HepG2 (cell line): ENCODE measurements at regions not wholly inside any gene's neighbourhood (a gene's known extent, or its start where the extent isn't known, plus 50 kb on each side); places are given as distances from the start of the nearest gene placed in this dataset.

Experiments
- ATAC-seq: fragments of 200-7000 bp; cut with Tn5 transposase; 3 replicates; pipeline ENCODE4 v1.9.1; 2020; ENCODE audit warnings: mild to moderate bottlenecking, moderate library complexity
- BruUV-seq: library from RNA; stranded (reverse); fragments of 400-500 nt; replicated peaks from 2 replicates; lab custom pipeline; 2021; lab: Mats Ljungman, UMichigan
- CTCF ChIA-PET: fragments of 300-600 bp; formaldehyde crosslinking; extraction: SDS; loops from one replicate; lab custom pipeline; 2021; ENCODE audit warnings: low total read pairs, inconsistent platforms, low intra/inter-chr PET ratio; lab: Yijun Ruan, JAX
- POLR2A ChIA-PET: fragments of 350-600 bp; sonication (Branson Sonifier 250); formaldehyde crosslinking; loops from one replicate; lab custom pipeline; 2020; ENCODE audit warnings: antibody characterized with exemption, inconsistent platforms; lab: Yijun Ruan, JAX
- DNase-seq: peaks from one replicate; pipeline ENCODE4 v3.0.0-alpha.2; 2015; ENCODE audit warnings: low spot score
- FAIRE-seq: peaks from 3 replicates; lab custom pipeline; 2011; peaks lifted over from hg19 to GRCh38; lab: Jason Lieb, UNC
- H2AFZ ChIP-seq: one replicate; pipeline ENCODE4 v1.6.1; 2011; ENCODE audit warnings: low read length, inconsistent platforms
- H3K27ac ChIP-seq: fragments of 300-600 bp; 3 replicates; pipeline ENCODE4 v1.8.0; 2011; ENCODE audit warnings: mixed run types, mild to moderate bottlenecking, mixed read lengths, low read length, inconsistent platforms; ENCODE audit not compliant: insufficient read depth; ENCODE audit errors: extremely low read length
- H3K27me3 ChIP-seq, 2 experiments: fragments of 200-600 bp in 1 of 2; 2 replicates in 1 of 2; 3 replicates in 1 of 2; pipeline versions ENCODE4 v1.6.0 to v1.8.0; 2011; ENCODE audit warnings: low read length in 2 of 2, mild to moderate bottlenecking in 2 of 2, moderate library complexity in 2 of 2, inconsistent platforms in 1 of 2; ENCODE audit not compliant: insufficient read depth in 2 of 2, control insufficient read depth in 1 of 2
- H3K36me3 ChIP-seq, 2 experiments: fragments of 200-600 bp in 1 of 2; replicated peaks in 1 of 2; 2 replicates in 1 of 2; 3 replicates in 1 of 2; pipeline versions ENCODE4 v1.5.1 to v1.8.0; 2011; ENCODE audit warnings: low read length in 2 of 2, inconsistent platforms in 1 of 2; ENCODE audit not compliant: insufficient read depth in 2 of 2, control insufficient read depth in 1 of 2
- H3K4me1 ChIP-seq: 2 replicates; pipeline ENCODE4 v1.5.1; 2012; ENCODE audit warnings: low read length, inconsistent platforms; ENCODE audit not compliant: insufficient read depth
- H3K4me2 ChIP-seq: 2 replicates; pipeline ENCODE4 v1.6.0; 2011; ENCODE audit warnings: low read depth, low read length, inconsistent platforms
- H3K4me3 ChIP-seq, 3 experiments: fragments of 200-600 bp in 1 of 3; sonication (generic), shearing (Covaris generic) in 1 of 3; replicated peaks in 1 of 3; 2 replicates each; pipeline ENCODE4 v1.5.1; 2011 to 2016; ENCODE audit warnings: low read length in 3 of 3, inconsistent platforms in 2 of 3, low read depth in 2 of 3, mild to moderate bottlenecking in 2 of 3, control low read depth in 1 of 3, mixed read lengths in 1 of 3; ENCODE audit not compliant: insufficient read depth in 1 of 3
- H3K79me2 ChIP-seq: one replicate; pipeline ENCODE4 v1.6.1; 2011; ENCODE audit warnings: low read length, inconsistent platforms; ENCODE audit not compliant: insufficient read depth
- H3K9ac ChIP-seq: 2 replicates; pipeline ENCODE4 v1.6.0; 2011; ENCODE audit warnings: mild to moderate bottlenecking, low read depth, low read length, inconsistent platforms; ENCODE audit not compliant: insufficient read depth
- H3K9me3 ChIP-seq: 2 replicates; pipeline ENCODE4 v1.5.1; 2012; ENCODE audit warnings: mild to moderate bottlenecking, low read length
- H4K20me1 ChIP-seq: 2 replicates; pipeline ENCODE4 v1.6.0; 2011; ENCODE audit warnings: inconsistent platforms, mild to moderate bottlenecking, low read length, moderate library complexity; ENCODE audit not compliant: insufficient read depth
- ATF7 ChIP-seq, 2 experiments: fragments of 450-650 bp in 1 of 2; sonication (generic) in 1 of 2; formaldehyde crosslinking in 1 of 2; IDR thresholded peaks; 2 replicates each; pipeline versions ENCODE4 v1.4.0 to v1.6.1; 2016 to 2020; ENCODE audit warnings: antibody characterized with exemption in 1 of 2, mild to moderate bottlenecking in 1 of 2, missing genetic modification reagents in 1 of 2
- CEBPB ChIP-seq: IDR thresholded peaks from 2 replicates; pipeline ENCODE4 v1.6.1; 2011; ENCODE audit warnings: low read depth, low read length, improper control_type of control experiment, borderline replicate concordance
- CREB1 ChIP-seq, 2 experiments: fragments of 450-650 bp in 1 of 2; IDR thresholded peaks; 2 replicates each; pipeline ENCODE4 v1.6.1; 2016 to 2017; ENCODE audit warnings: control low read depth in 1 of 2, mild to moderate bottlenecking in 1 of 2, missing compliant biosample characterization in 1 of 2, missing genetic modification characterization in 1 of 2
- EHMT2 ChIP-seq: fragments of 200-600 bp; sonication (generic); IDR thresholded peaks from 2 replicates; pipeline ENCODE4 v1.7.0; 2017; ENCODE audit warnings: antibody characterized with exemption, low read depth, low read length, borderline replicate concordance
- HNF4G ChIP-seq, 2 experiments: sonication (generic) in 1 of 2; formaldehyde crosslinking in 1 of 2; IDR thresholded peaks; 2 replicates each; pipeline versions ENCODE4 v1.4.0 to v1.6.1; 2011 to 2020; ENCODE audit warnings: borderline replicate concordance in 2 of 2, low read depth in 2 of 2, mild to moderate bottlenecking in 2 of 2, low read length in 1 of 2, missing genetic modification reagents in 1 of 2, moderate library complexity in 1 of 2
- TOE1 ChIP-seq: sonication (generic); formaldehyde crosslinking; IDR thresholded peaks from 2 replicates; pipeline ENCODE4 v1.4.0; 2020; ENCODE audit warnings: mild to moderate bottlenecking, missing genetic modification reagents
- ZNF713 ChIP-seq: sonication (generic); formaldehyde crosslinking; IDR thresholded peaks from 2 replicates; pipeline ENCODE4 v1.4.0; 2020; ENCODE audit warnings: mild to moderate bottlenecking, missing genetic modification reagents
- ZNF761 ChIP-seq: sonication (generic); formaldehyde crosslinking; conservative IDR thresholded peaks from 2 replicates; pipeline ENCODE4 v1.4.0; 2020; ENCODE audit warnings: mild to moderate bottlenecking, missing genetic modification reagents
- ZNF768 ChIP-seq: sonication (generic); formaldehyde crosslinking; IDR thresholded peaks from 2 replicates; pipeline ENCODE4 v1.4.0; 2020; ENCODE audit warnings: missing genetic modification reagents
- WGBS: methylation state at CpG from one replicate; pipeline ENCODE4 v1.1.6; 2017; ENCODE audit warnings: low lambda C conversion rate; 5-methylcytosine and 5-hydroxymethylcytosine counted together
- in situ Hi-C: cut with HindIII; loops from 2 replicates; pipeline ENCODE4 v1.10.0; 2017; ENCODE audit warnings: low pct_unique_long_range_greater_than_20kb; ENCODE audit not compliant: extremely low pct_ligation_motif_present
- intact Hi-C: fragments of 100-400 bp; cut with micrococcal nuclease; formaldehyde crosslinking; loops from one replicate; pipeline ENCODE4 v1.10.0; 2022; ENCODE audit not compliant: unreplicated experiment
- TF ChIP-seq, protein P1 (sequence below): sonication (generic); formaldehyde crosslinking; IDR thresholded peaks from 2 replicates; pipeline ENCODE4 v1.4.0; 2020; ENCODE audit warnings: low read depth, mild to moderate bottlenecking, missing genetic modification reagents
- TF ChIP-seq, protein P2 (sequence below): sonication (generic); formaldehyde crosslinking; IDR thresholded peaks from 2 replicates; pipeline ENCODE4 v1.5.1; 2020; ENCODE audit warnings: missing genetic modification reagents, mild to moderate bottlenecking, borderline replicate concordance
- TF ChIP-seq, protein P3 (sequence below): IDR thresholded peaks from 2 replicates; pipeline ENCODE4 v1.6.1; 2012; ENCODE audit warnings: low read depth, low read length, improper control_type of control experiment

DNA sequence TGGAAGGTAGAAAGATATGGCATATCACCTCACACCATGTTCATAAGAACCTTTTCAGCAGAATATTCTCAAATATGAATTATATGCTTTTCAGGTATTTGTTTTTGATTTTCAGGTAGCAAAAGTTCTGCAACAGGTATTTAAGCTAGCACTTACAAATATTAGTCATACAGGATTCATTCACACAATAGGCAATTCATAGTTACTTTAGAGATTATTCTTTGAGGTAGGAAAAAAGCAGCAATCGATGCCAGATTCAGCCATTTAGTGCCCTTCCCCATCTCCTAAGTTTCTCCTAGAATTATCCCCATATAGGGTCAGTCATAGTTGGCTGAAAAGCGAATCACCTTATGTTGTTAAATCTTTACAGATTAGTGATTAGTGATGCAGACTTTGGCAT is 177.4 kb upstream of the MMADHC start:
- ATAC-seq = no peak
- no peak for FAIRE-seq
- Histone ChIP-seq H3K79me2 (no peaks in the 10 kb centered on the region), H3K4me2 (no peak overlapping the region), H3K4me3 (no peak overlapping the region), H3K27ac (no peak overlapping the region), H4K20me1 (no peaks in the 10 kb centered on the region), H3K9me3 (no peaks in the 10 kb centered on the region), H3K36me3 (no peaks in the 10 kb centered on the region), H3K9ac (no peak overlapping the region), H3K4me1 (no peaks in the 10 kb centered on the region), H2AFZ (no peak overlapping the region), H3K27me3 (no peaks in the 10 kb centered on the region)
- ChIA-PET CTCF (no interaction called here), POLR2A (no interaction called here)
- WGBS = 25% methylated on average over 2 of the region's 2 CpGs
- no peak for DNase-seq
- intact Hi-C loops = no loop called here
- in situ Hi-C loops = no loop called here
- no TSS peak for BruUV-seq
- TF ChIP-seq, protein P1, sequence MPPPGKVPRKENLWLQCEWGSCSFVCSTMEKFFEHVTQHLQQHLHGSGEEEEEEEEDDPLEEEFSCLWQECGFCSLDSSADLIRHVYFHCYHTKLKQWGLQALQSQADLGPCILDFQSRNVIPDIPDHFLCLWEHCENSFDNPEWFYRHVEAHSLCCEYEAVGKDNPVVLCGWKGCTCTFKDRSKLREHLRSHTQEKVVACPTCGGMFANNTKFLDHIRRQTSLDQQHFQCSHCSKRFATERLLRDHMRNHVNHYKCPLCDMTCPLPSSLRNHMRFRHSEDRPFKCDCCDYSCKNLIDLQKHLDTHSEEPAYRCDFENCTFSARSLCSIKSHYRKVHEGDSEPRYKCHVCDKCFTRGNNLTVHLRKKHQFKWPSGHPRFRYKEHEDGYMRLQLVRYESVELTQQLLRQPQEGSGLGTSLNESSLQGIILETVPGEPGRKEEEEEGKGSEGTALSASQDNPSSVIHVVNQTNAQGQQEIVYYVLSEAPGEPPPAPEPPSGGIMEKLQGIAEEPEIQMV (CRISPR knock-in tag) = no peak
- TF ChIP-seq ZNF768 = no peak
- TF ChIP-seq, protein P2, sequence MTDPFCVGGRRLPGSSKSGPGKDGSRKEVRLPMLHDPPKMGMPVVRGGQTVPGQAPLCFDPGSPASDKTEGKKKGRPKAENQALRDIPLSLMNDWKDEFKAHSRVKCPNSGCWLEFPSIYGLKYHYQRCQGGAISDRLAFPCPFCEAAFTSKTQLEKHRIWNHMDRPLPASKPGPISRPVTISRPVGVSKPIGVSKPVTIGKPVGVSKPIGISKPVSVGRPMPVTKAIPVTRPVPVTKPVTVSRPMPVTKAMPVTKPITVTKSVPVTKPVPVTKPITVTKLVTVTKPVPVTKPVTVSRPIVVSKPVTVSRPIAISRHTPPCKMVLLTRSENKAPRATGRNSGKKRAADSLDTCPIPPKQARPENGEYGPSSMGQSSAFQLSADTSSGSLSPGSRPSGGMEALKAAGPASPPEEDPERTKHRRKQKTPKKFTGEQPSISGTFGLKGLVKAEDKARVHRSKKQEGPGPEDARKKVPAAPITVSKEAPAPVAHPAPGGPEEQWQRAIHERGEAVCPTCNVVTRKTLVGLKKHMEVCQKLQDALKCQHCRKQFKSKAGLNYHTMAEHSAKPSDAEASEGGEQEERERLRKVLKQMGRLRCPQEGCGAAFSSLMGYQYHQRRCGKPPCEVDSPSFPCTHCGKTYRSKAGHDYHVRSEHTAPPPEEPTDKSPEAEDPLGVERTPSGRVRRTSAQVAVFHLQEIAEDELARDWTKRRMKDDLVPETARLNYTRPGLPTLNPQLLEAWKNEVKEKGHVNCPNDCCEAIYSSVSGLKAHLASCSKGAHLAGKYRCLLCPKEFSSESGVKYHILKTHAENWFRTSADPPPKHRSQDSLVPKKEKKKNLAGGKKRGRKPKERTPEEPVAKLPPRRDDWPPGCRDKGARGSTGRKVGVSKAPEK (CRISPR knock-in tag) = no peak
- TF ChIP-seq ZNF713 (CRISPR knock-in tag) = no peak
- TF ChIP-seq, all 625 proteins: peak for 0

DNA sequence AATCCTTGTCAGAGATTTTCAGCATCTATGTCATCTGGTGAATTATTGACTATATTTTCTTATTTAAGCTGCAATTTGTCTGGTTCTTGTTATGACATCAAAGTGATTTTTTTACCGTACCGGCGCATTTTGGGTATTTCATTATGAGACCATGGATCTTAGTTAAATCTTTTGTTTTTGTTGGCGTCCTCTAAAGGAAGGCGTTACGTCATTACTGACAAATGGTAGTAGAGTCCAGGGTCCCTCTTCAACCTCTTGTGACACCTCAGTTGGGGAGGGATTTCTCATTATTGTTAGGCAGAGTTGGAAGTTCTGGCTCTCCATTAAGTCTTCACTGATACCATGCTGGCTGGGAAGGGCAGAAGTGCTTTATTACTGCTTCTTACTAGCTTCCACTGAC is 175.8 kb upstream of the MMADHC start:
- Histone ChIP-seq H3K27ac (no peak overlapping the region), H3K9ac (no peak overlapping the region), H3K4me1 (no peaks in the 10 kb centered on the region), H3K79me2 (no peaks in the 10 kb centered on the region), H4K20me1 (no peaks in the 10 kb centered on the region), H3K9me3 (no peaks in the 10 kb centered on the region), H3K4me2 (no peak overlapping the region), H3K4me3 (no peak overlapping the region), H3K27me3 (no peaks in the 10 kb centered on the region), H3K36me3 (no peaks in the 10 kb centered on the region), H2AFZ (no peak overlapping the region)
- ChIA-PET POLR2A (no interaction called here), CTCF (no interaction called here)
- no peak for ATAC-seq
- no TSS peak for BruUV-seq
- in situ Hi-C loops = no loop called here
- no peak for DNase-seq
- WGBS = 40% methylated on average over 6 of the region's 6 CpGs
- no peak for TF ChIP-seq CEBPB
- no peak for TF ChIP-seq EHMT2
- TF ChIP-seq CREB1 (IDR thresholded peaks at IDR 0.05) = peak; percentile 58
- TF ChIP-seq CREB1 (CRISPR knock-in tag; IDR thresholded peaks at IDR 0.05) = no peak
- no peak for TF ChIP-seq ZNF761
- no peak for TF ChIP-seq TOE1 (CRISPR knock-in tag)
- peak; percentile 64 for TF ChIP-seq ATF7 (IDR thresholded peaks at IDR 0.05)
- no peak for TF ChIP-seq ATF7 (CRISPR knock-in tag; IDR thresholded peaks at IDR 0.05)
- TF ChIP-seq, protein P3, sequence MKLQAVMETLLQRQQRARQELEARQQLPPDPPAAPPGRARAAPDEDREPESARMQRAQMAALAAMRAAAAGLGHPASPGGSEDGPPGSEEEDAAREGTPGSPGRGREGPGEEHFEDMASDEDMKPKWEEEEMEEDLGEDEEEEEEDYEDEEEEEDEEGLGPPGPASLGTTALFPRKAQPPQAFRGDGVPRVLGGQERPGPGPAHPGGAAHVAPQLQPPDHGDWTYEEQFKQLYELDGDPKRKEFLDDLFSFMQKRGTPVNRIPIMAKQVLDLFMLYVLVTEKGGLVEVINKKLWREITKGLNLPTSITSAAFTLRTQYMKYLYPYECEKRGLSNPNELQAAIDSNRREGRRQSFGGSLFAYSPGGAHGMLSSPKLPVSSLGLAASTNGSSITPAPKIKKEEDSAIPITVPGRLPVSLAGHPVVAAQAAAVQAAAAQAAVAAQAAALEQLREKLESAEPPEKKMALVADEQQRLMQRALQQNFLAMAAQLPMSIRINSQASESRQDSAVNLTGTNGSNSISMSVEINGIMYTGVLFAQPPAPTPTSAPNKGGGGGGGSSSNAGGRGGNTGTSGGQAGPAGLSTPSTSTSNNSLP = no peak
- TF ChIP-seq HNF4G (IDR thresholded peaks at IDR 0.05; ENCODE audit: borderline replicate concordance, low read depth, low read length) = no peak
- TF ChIP-seq HNF4G (CRISPR knock-in tag; IDR thresholded peaks at IDR 0.05; ENCODE audit: borderline replicate concordance, low read depth) = no peak
- FAIRE-seq = no peak
- intact Hi-C loops = no loop called here
